Neural progenitor cell (in vitro differentiated cells): ENCODE measurements at regions not wholly inside any gene's neighbourhood (a gene's known extent, or its start where the extent isn't known, plus 50 kb on each side); places are given as distances from the start of the nearest gene placed in this dataset.

Experiments used
- CTCF ChIP-seq: fragments of 200-600 bp; sonication (generic); IDR thresholded peaks from 2 replicates; pipeline ENCODE4 v1.5.1; 2017; ENCODE audit warnings: antibody characterized with exemption, mild to moderate bottlenecking
- EZH2 ChIP-seq: fragments of 200-600 bp; sonication (generic); IDR thresholded peaks from 2 replicates; pipeline ENCODE4 v1.6.1; 2017; ENCODE audit warnings: antibody characterized with exemption, mild to moderate bottlenecking, moderate library complexity
- EZH2phosphoT487 ChIP-seq: fragments of 200-600 bp; sonication (generic); IDR thresholded peaks from 2 replicates; pipeline ENCODE4 v1.6.1; 2017; ENCODE audit warnings: antibody characterized with exemption

GRCh38 chr2:120830096-120830830 lies 94.6 kb downstream of the GLI2 start:
- TF ChIP-seq EZH2 (no peak), CTCF (no peak), EZH2phosphoT487 (no peak)
